SW 1271 (cell line): ENCODE measurements at regions not wholly inside any gene's neighbourhood (a gene's known extent, or its start where the extent isn't known, plus 50 kb on each side); places are given as distances from the start of the nearest gene placed in this dataset.

Experiments used
- DNase-seq, 2 experiments: peaks; one replicate each; lab custom pipeline; 2025; lab: John Stamatoyannopoulos, UW

DNA sequence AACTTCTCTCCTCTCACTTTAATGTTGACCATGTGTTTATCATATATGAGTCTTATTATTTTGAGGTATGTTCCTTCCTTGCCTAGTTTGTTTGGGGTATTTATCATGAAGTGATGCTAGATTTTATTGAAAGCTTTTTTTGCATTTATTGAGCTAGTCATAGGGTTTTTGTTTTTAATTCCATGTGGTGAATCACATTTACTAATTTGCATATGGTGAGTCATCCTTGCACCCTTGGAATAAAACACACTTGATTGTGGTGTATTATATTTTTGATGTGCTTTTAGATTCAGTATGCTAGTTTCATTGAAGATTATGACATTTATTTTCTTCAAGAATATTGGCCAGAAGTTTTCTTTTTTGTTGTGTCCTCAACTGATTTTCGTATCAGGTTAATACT lies 464.6 kb downstream of the PCDH18 start:
- DNase-seq, result no peak

DNA sequence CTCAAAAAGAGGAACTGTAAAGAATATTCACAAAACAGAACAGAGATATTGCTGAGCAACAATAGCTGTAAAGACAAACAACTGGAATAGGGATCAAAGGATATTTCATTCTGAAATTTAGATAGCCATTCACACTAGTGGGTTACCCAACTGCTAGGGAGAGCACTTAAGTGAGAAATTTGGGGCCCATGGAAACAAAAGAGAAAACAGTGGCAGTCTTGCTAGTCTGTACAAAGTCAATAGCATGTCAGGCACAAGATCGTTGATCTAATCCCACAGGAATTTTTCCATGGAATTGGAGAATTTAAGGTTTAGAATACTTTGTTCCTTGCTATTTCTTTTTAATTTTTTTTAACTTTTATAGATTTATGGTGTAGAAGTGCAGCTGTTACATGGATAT lies 467.0 kb downstream of the PCDH18 start:
- no peak for DNase-seq

- no peak for DNase-seq
These were observed 468.3 kb downstream of the PCDH18 start for GRCh38 chr4:137063961-137064360.

DNA sequence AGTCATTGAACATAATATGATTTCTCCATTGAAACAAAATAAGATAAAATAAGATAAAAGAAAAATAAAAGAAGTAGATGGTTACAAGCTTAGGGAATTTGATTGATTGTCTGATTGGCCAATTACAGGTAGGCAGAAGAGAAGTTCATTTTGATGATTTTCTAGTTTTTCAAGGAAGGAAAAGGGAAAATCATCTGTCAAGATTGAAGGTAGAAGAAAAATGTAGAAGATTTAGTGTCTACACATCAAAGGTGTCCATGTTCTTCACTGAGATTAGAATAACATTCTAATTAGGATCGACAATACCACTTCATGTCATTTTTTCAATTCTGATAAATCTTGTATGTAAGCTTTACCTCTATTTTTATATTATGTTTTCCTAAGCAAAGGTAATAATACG lies 489.1 kb downstream of the PCDH18 start:
- DNase-seq, result no peak

DNA sequence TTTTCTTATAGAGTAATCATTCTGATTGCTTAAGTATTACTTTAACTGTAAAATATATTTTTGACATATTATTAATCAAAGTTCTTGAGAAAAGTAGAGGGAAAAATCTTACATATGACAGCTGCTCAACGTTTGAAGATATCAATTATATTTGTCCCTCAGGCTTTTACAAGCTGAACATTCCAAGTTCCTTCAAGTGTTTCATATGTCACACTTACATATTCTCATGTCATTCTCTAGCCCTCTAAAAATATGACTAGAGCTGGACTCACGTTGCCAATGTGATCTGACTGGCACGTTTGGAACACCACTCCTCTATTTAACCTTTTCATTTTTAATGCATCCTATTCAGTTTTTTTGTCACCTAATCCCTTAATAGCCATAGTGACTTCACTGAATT lies 492.9 kb downstream of the PCDH18 start:
- no peak for DNase-seq

DNA sequence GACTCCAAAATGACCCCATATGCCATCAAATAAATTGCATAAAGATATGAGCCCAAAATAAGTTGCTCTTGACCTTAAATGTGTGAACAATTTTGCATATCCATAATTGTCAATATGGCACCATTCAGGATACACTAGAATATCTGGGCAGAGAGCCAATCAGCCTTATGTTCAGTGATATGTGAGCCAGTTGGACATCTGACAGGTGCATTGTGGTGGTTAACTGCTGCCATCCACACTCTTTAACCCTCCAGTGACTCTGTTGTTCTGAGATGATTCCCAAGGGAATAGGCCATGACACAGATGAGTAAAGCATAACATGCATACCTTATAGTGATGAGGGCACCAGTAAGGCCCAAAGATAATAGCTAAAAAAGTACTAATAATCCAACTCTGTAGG lies 500.1 kb downstream of the PCDH18 start:
- DNase-seq, result no peak

GRCh38 chr4:137029026-137029425 lies 503.3 kb downstream of the PCDH18 start:
- no peak for DNase-seq

- DNase-seq, result no peak
These were observed 506.7 kb downstream of the PCDH18 start for GRCh38 chr4:137025484-137026059.

- no peak for DNase-seq
These were observed 516.6 kb downstream of the PCDH18 start for GRCh38 chr4:137015426-137016409.

GRCh38 chr4:137000432-137000831 lies 531.9 kb downstream of the PCDH18 start:
- DNase-seq, result no peak

GRCh38 chr4:136992032-136992431 lies 540.3 kb downstream of the PCDH18 start:
- no peak for DNase-seq

- no peak for DNase-seq
These were observed 546.6 kb downstream of the PCDH18 start for GRCh38 chr4:136985683-136986082.

DNA sequence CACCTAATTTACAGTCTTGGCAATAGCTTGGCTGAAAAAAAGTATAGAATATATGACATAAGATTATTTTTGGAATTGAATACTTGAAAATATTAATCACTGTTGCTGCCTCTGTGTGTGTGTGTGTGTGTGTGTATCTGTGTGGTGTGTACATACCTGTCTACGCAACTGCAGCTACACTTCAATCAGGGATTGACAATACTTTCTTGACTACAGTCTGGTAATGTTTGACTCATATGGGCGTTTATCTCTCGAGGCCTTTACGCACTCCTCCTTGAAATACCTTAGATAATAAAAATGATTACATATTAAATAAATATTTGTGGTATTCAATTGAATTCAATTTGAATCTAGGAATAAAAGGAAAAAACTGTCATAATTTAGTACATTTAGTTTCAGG lies 565.2 kb downstream of the PCDH18 start:
- DNase-seq, result no peak

GRCh38 chr4:136965478-136965877 lies 566.8 kb downstream of the PCDH18 start:
- no peak for DNase-seq

GRCh38 chr4:136962868-136963267 lies 569.4 kb downstream of the PCDH18 start:
- DNase-seq, result no peak

- DNase-seq, result no peak
These were observed 585.9 kb downstream of the PCDH18 start for GRCh38 chr4:136946307-136946907.

DNA sequence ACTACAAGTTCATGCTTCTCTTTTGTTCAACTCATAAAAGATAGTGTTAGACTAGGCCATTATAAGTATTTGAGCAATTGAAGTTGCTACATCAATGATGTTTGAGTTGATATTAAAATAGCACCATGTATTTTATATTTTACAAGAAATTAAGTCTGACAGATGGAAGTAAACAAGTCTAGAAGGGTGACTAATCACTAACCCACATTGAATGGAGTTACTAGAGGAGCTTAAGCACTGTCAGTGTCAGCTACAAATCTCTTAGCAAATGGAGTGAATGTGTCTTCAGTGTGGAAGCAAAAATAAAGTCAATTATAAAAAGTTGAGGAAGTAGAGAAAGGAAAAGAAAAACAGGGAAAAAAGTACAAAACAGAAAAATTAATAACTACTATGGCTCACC lies 592.5 kb downstream of the PCDH18 start:
- DNase-seq, result no peak

GRCh38 chr4:136935871-136936270 lies 596.4 kb downstream of the PCDH18 start:
- no peak for DNase-seq

DNA sequence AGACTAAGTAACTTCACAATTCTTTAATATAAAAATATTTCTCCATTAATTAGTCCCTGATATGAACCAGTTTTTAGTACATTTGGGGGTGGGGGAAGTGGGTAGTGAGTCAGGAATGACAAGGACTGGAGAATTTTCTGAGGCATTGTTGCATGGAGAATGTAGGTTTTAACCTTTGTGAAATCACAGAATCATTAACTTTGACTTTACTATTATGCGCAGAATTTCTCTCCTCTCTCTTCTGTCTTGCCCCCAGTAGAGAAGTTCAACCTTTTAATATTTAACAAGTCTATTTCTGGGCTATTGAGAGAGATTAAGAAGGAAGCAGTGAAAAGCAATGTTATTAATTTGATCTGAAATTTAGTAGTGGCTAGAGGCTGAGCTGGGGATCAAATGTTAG lies 597.0 kb downstream of the PCDH18 start:
- DNase-seq, result no peak

DNA sequence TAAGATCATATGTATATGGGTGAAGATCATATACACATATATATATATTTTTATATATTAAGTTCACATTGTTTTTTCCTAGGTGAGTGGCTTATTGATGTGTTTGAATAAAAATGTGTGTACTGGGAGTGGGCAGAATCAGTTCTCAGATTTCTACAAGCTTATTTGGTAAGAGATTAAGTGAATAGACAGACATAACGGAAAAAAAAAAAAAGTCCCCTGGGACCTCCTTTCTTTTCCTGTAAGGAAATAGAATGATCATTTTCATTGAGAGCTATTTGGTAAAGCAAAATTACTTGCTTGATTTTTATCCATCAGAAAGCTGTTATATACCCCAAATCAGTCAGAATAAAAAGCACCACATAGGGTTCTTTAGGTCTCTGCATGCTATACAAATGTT lies 597.7 kb downstream of the PCDH18 start:
- DNase-seq, result no peak

- no peak for DNase-seq
These were observed 600.5 kb downstream of the PCDH18 start for GRCh38 chr4:136931781-136932180.

DNA sequence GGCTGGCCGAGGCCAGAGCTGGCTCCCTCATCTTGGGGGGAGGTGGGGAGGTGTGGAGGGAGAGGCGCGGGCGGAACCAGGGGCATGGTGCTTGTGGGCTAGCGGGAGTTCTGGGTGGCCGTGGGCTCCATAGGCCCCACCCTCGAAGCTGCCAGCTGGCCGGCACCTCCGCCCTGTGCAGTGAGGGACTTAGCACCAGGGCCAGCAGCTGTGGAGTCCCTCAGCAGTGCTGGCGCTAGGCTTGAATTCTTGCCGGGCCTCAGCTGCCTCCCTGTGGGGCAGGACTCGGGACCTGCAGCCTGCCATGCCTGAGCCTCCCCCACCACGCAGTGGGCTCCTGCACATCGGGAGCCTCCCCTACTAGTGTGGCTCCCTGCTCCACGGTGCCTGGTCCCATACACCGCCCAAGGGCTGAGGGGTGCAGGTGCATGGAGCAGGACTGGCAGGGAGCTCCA lies 603.3 kb downstream of the PCDH18 start:
- DNase-seq, result no peak

- peak in 1 of 2 experiments; percentile 12 for DNase-seq
These were observed 605.1 kb downstream of the PCDH18 start for GRCh38 chr4:136927172-136927571.
